ENCODE measurements at regions not wholly inside any gene's neighbourhood (a gene's known extent, or its start where the extent isn't known, plus 50 kb on each side); places are given as distances from the start of the nearest gene placed in this dataset.

GRCh38 chr4:3715855-3716630 is 50.1 kb upstream of the ADRA2C start:
- no peak for TF ChIP-seq CTCF (conservative IDR thresholded peaks at IDR 0.05)
- no peak for TF ChIP-seq ZFX (IDR thresholded peaks at IDR 0.05)
- H3K27ac ChIP-seq: no peak overlapping the region

- TF ChIP-seq CTCF (conservative IDR thresholded peaks at IDR 0.05) (no peak), ZFX (IDR thresholded peaks at IDR 0.05) (no peak)
- no peak overlapping the region for H3K27ac ChIP-seq
Observed at GRCh38 chr4:3715061-3715854, 50.9 kb upstream of the ADRA2C start.

GRCh38 chr4:3714642-3715001 is 51.6 kb upstream of the ADRA2C start:
- H3K27ac ChIP-seq: no peak overlapping the region
- TF ChIP-seq CTCF (conservative IDR thresholded peaks at IDR 0.05): no peak
- TF ChIP-seq ZFX (IDR thresholded peaks at IDR 0.05): no peak

GRCh38 chr4:3713817-3714641 is 52.2 kb upstream of the ADRA2C start:
- H3K27ac ChIP-seq: no peak overlapping the region
- TF ChIP-seq CTCF (conservative IDR thresholded peaks at IDR 0.05) (no peak), ZFX (IDR thresholded peaks at IDR 0.05) (no peak)

GRCh38 chr4:3713346-3713745 is 52.8 kb upstream of the ADRA2C start:
- no peak for TF ChIP-seq ZFX (IDR thresholded peaks at IDR 0.05)
- no peak for TF ChIP-seq CTCF (conservative IDR thresholded peaks at IDR 0.05)
- H3K27ac ChIP-seq: no peak overlapping the region

GRCh38 chr4:3712936-3713335 is 53.2 kb upstream of the ADRA2C start:
- TF ChIP-seq CTCF (conservative IDR thresholded peaks at IDR 0.05) (no peak), ZFX (IDR thresholded peaks at IDR 0.05) (no peak)
- no peak overlapping the region for H3K27ac ChIP-seq

All from C4-2B (cell line).